Activated naive CD4-positive, alpha-beta T cell treated with anti-CD3 and anti-CD28 coated beads, Interleukin-2, amount 50 U/mL, for 72 hours (primary cell): ENCODE measurements at regions not wholly inside any gene's neighbourhood (a gene's known extent, or its start where the extent isn't known, plus 50 kb on each side); places are given as distances from the start of the nearest gene placed in this dataset.

Experiments
- ATAC-seq, 2 donors: fragments of 150-1000 bp; cut with Tn5 transposase; 2 replicates each; pipeline ENCODE4 v1.10.0; 2021; ENCODE audit warnings: mild to moderate bottlenecking in 2 of 2, moderate library complexity in 2 of 2
- DNase-seq, 2 donors: peaks; one replicate each; pipeline ENCODE4 v3.0.0; 2021 to 2022; ENCODE audit warnings: low spot score in 2 of 2
- H3K27ac Mint-ChIP-seq, 2 donors: one replicate each; pipeline ENCODE4 v1.8.0; 2022; ENCODE audit warnings: mild to moderate bottlenecking in 2 of 2, mixed read lengths in 2 of 2
- H3K36me3 Mint-ChIP-seq, 2 donors: one replicate each; pipeline ENCODE4 v1.8.0; 2022; ENCODE audit warnings: mixed read lengths in 2 of 2
- H3K9me3 Mint-ChIP-seq, 2 donors: one replicate each; pipeline ENCODE4 v1.8.0; 2022; ENCODE audit warnings: mixed read lengths in 2 of 2

- no peak for ATAC-seq
Measured at GRCh38 chr5:115391780-115392179, 95.3 kb upstream of the CCDC112 start.

DNA sequence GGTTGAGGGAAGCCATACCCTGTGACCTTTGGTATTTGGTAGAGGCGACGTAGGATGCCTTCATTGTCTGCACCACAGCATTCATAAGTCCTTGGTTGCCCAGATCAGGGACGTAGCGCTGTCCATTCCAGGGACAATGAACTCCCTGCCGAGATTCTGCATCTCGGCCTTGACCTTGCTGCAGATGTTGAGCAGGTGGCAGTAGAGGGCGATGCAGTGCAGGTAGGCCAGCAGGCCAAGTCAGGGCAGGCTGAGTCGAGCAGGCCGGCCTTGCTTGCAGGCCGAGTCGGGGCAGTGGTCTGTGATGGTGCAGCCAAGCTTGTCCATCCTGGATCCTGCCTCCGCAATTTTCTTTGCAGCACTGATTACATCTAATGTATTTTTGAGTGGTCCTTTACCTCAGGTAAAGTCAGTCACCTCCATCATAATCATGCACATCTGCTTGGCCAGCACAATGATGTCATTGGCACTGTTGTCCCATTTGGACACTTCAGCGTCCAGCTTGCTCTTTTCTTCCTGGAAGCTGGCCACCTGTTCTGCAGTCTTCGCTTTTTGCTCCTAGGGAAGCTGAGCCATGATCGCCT lies 93.4 kb upstream of the CCDC112 start:
- H3K9me3 Mint-ChIP-seq, result no peaks in the 10 kb centered on the region

More at GRCh38 chr5:115391780-115392179, 95.3 kb upstream of the CCDC112 start:
- no peak overlapping the region for H3K27ac Mint-ChIP-seq
- H3K36me3 Mint-ChIP-seq, result no peaks in the 10 kb centered on the region
- H3K9me3 Mint-ChIP-seq, result no peaks in the 10 kb centered on the region
- no peak for DNase-seq

DNA sequence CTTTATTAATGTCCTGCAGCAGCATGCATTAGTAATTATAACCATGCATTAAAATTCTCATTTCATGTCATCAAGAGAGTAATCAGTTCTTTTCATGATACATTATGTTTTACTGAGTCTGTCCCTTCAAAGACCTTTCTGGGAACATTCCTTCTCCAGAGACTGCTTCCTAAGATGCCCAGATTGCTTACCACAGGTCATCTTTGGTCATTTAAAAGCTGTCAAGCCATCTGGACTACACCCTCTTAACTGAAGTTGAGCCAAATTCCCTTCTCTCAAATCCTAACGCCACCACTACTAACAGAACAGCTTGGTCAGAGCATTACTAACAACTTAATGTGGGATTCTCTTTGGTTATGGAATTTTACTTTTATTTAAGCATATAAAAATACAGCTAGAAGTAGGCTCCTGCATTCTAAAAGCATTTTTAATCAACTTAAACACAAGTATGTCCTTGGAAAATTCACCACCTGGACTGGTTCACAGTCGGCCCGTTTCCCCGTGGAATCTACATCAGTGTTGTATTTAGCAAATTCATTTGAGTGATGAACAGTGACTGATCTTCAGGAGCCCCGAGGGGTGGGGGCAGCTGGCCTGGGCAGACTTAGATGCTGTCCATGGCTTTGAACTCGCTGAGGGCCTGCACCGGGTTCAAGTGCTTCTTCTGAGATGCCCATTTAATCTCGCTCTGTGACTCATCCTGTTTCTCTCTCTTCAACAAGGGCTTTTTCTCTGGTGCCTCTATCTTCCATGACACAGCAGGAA lies 92.8 kb upstream of the CCDC112 start:
- Mint-ChIP-seq H3K27ac (no peak overlapping the region), H3K9me3 (no peaks in the 10 kb centered on the region), H3K36me3 (no peaks in the 10 kb centered on the region)
- no peak for ATAC-seq
- DNase-seq, result no peak

More for the DNA sequence above, 93.4 kb upstream of the CCDC112 start:
- no peaks in the 10 kb centered on the region for H3K36me3 Mint-ChIP-seq
- DNase-seq, result no peak
- peak in 1 of 2 donors; percentile 54 for ATAC-seq
- no peak overlapping the region for H3K27ac Mint-ChIP-seq

GRCh38 chr5:115388240-115388639 lies 91.8 kb upstream of the CCDC112 start:
- H3K36me3 Mint-ChIP-seq, result no peaks in the 10 kb centered on the region
- DNase-seq, result no peak
- no peak for ATAC-seq
- H3K27ac Mint-ChIP-seq, result no peak overlapping the region
- no peaks in the 10 kb centered on the region for H3K9me3 Mint-ChIP-seq

GRCh38 chr5:115387816-115388215 lies 91.4 kb upstream of the CCDC112 start:
- H3K9me3 Mint-ChIP-seq, result no peaks in the 10 kb centered on the region
- ATAC-seq (no peak), DNase-seq (no peak)
- H3K36me3 Mint-ChIP-seq, result no peaks in the 10 kb centered on the region
- H3K27ac Mint-ChIP-seq, result no peak overlapping the region

DNA sequence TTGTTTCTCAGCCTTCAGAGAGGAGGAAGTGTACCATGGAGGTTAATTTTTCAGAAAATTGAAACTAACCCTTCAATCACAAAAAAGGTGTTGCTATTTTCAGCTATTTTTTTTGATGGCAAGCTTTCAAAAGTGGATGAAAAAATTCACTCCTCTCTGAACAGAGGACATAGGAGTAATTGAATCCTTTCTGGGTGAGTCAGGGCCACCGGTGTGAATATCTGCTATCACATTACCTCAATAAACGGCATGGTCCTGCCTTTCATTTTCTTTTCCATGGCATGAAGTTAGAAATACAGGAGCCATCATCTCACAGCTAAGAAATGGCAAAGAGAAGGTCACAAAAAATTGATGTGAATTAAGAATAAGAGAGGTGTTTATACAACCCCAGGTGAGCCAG lies 90.2 kb upstream of the CCDC112 start:
- no peak for ATAC-seq
- Mint-ChIP-seq H3K27ac (no peak overlapping the region), H3K36me3 (no peaks in the 10 kb centered on the region)

DNA sequence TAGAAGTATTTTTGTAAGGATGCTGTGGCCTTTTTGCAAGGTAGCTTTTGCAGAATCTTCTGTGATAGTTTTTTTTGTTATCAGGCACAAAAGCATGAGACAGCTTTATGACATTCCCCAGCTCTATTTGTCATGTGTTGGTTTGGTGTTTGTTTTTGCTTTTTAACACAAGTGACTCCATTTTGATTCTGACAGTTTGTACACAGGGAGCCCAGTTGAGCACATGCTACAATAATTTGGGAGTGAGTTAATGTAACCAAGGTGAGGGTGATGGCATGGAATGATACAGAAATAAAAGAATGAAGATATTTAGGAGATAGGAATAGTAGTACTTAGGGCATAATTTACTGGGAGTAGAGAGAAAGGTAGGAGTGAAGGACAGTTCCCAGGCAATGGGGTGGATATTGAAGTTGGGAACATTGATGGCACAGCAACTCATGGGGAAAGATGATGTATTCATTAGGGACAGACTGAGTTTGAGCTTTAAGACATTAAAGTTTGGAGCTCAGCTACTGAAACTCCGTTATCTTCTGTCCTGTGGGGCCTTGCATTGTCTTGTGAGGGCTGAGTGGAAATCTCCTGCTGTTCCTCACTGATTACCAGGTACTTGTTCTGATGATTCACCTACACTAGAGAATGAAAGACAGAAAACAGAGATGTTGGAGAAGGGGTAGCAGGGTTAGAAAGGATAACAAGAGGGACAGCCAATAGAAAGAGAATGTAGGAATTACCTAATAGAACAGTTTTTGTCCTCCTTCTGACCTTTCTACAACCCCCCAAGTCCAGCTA lies 88.3 kb upstream of the CCDC112 start:
- ATAC-seq (no peak), DNase-seq (no peak)
- Mint-ChIP-seq H3K27ac (no peak overlapping the region), H3K9me3 (no peaks in the 10 kb centered on the region), H3K36me3 (no peaks in the 10 kb centered on the region)

More for the DNA sequence above, 90.2 kb upstream of the CCDC112 start:
- no peak for DNase-seq
- no peaks in the 10 kb centered on the region for H3K9me3 Mint-ChIP-seq

- DNase-seq (no peak), ATAC-seq (no peak)
- H3K36me3 Mint-ChIP-seq, result no peaks in the 10 kb centered on the region
- no peak overlapping the region for H3K27ac Mint-ChIP-seq
- no peaks in the 10 kb centered on the region for H3K9me3 Mint-ChIP-seq
Measured at GRCh38 chr5:115382989-115383388, 86.5 kb upstream of the CCDC112 start.

DNA sequence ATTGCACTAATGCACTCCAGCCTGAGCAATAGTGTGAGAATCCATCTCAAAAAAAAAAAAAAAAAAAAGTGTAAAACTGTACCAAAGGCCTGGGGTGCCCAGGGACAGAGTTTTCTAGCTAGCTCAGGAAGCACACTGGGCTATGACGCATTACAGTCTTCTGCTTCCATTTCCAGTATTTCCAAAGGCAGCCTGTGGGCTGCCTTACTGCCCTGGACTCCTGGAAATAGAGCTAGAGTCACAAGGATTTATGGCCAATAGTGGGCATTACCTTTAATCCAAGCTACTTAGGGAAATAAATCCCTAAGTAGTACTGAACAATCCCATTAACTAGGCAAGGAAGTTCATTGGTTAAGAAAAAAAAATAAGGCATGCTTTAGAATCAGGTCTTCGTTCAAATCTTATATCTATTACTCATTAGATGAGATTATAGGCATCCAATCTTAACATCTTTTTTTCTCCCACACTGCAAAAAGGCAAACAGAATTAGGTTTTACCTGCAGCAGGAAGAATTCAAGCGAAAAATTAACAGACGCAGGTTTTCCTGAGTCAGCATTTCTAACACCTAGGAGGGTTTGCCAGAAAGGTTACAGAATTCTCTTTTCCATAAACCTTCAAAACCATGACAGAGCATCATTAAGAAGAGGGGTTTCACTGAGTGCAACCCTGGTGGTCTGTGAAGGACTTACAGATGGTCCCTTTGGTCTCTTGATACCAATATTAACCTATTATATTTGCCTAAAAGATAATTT lies 85.6 kb upstream of the CCDC112 start:
- DNase-seq (no peak), ATAC-seq (no peak)
- Mint-ChIP-seq H3K9me3 (no peaks in the 10 kb centered on the region), H3K27ac (no peak overlapping the region), H3K36me3 (no peaks in the 10 kb centered on the region)

DNA sequence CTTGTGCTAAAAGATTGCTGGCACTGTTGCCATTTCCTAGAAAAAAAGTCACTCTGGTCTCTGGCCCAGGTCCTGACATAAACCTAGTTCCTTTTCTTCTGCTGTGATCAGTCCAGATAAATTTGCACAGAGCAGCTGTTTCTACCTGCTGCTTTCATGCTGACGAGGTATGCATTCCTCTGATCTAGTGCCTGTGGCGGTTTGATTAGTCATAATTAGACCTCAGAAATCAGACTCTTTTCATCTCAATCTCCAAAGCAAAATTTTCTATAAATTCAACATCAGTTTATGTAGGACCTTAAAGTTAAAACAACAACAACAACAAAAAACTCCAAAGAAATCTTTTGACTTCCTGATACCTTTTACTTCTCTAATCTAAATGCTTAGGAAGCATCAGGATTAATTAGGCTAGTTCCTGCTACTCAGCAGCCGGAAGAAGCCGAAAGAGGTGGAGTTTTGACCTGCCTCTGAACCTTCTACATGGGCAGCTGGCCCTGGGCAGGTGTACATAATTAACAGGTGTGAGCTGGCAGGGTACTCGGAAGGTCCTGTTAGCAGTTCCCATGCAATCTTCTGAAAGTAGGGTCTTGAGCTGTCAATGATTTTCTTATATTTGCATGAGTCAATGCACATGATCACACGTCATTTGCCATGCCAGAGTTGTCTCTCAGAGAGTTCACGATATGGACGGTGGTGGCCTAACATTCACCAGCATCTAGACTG lies 83.3 kb upstream of the CCDC112 start:
- Mint-ChIP-seq H3K27ac (no peak overlapping the region), H3K9me3 (no peaks in the 10 kb centered on the region), H3K36me3 (no peaks in the 10 kb centered on the region)
- ATAC-seq, result peak; percentile 61 to 87
- DNase-seq, result no peak

- H3K36me3 Mint-ChIP-seq, result no peaks in the 10 kb centered on the region
- H3K27ac Mint-ChIP-seq, result no peak overlapping the region
- ATAC-seq (no peak), DNase-seq (no peak)
- no peaks in the 10 kb centered on the region for H3K9me3 Mint-ChIP-seq
Measured at GRCh38 chr5:115378754-115379153, 82.3 kb upstream of the CCDC112 start.

DNA sequence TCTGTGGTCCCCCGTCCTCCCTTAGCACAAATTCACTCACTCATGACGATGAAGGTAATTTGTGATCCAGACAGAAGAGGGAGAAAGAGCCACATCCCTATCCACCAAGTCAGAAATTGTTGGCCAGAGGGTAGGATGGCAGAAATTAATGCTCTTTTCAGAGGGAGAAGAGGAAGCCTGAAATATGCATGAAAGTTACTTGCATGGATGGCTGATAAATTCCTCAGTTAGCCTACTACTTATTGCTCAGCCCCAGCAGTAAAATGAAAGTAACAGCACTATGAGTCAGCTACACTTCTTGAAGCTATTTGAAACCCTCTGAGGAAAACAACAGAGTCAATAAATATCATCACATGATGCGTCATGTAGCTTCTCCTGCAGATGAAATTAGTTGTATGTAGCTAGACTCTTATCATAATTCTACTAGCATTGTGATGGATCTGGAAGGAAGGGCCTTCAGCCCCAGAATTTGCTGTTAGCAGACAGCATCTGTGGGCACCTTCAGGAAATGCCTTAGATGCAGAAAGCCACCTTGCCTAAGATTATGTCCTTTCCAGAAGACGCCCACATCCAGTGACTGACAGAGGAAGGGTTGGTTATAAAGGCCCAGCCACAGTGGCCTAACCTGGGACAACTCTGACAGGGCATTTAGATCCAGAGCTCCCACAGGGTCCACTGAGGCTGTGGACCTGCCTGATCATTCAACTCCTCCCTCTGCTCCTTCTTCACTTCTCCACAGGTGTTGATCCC lies 81.2 kb upstream of the CCDC112 start:
- Mint-ChIP-seq H3K9me3 (no peaks in the 10 kb centered on the region), H3K36me3 (no peaks in the 10 kb centered on the region), H3K27ac (no peak overlapping the region)
- ATAC-seq, result peak; percentile 40 to 91
- DNase-seq, result no peak

DNA sequence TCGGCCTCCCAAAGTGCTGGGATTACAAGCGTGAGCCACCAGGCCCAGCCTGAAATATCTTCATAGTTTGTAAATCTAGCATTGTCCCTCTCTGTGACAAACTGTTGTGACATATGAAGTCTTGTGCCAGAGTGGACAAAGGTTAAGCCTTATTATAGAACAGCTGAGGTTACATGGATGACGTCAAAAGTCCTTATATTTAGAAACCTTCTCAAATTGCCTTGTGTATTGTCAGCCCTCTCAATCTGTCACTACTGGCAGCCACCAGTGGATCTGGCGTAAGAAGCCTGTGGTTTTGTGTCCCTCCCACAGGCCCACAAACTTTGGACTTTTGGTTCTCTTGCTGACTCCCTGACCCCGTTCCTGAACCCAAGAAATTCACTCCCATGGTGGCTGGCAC lies 79.4 kb upstream of the CCDC112 start:
- H3K27ac Mint-ChIP-seq, result no peak overlapping the region
- no peaks in the 10 kb centered on the region for H3K36me3 Mint-ChIP-seq
- DNase-seq (no peak), ATAC-seq (no peak)
- no peaks in the 10 kb centered on the region for H3K9me3 Mint-ChIP-seq

- no peaks in the 10 kb centered on the region for H3K9me3 Mint-ChIP-seq
- DNase-seq, result no peak
- no peaks in the 10 kb centered on the region for H3K36me3 Mint-ChIP-seq
- no peak overlapping the region for H3K27ac Mint-ChIP-seq
- no peak for ATAC-seq
Measured at GRCh38 chr5:115374057-115374775, 77.8 kb upstream of the CCDC112 start.

DNA sequence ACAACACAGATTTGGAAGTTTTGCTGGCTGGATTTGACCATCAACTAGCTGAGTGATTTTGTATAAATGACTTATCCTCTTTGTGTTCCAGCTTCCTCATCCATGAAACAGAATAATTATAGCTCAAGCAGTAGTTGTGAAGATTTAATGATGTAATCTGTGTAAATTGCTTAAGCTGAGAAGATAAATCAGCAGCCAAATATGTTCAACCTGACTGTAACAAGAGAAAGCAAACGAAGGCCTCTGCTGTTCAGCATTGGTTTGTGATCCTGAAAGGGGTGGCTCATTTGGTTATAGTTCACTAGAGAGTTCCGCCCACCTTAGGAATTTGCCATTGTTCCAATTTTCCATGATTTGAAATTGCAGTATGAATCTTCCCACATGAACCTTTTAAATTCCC lies 75.7 kb upstream of the CCDC112 start:
- H3K27ac Mint-ChIP-seq, result no peak overlapping the region
- no peaks in the 10 kb centered on the region for H3K9me3 Mint-ChIP-seq
- no peaks in the 10 kb centered on the region for H3K36me3 Mint-ChIP-seq
- DNase-seq (no peak), ATAC-seq (no peak)
